SJCRH30 (cell line): ENCODE measurements at regions not wholly inside any gene's neighbourhood (a gene's known extent, or its start where the extent isn't known, plus 50 kb on each side); places are given as distances from the start of the nearest gene placed in this dataset.
A peak's percentile ranks its signal among the peaks of the same experiment; 100 is the strongest.
"Not testable (repeated sequence)": the region's sequence is repeated elsewhere in the genome, so short reads cannot be mapped to it uniquely, and the experiment has no call there.

Experiments used
- DNase-seq, 2 experiments: peaks; one replicate each; pipeline ENCODE4 v3.0.0-alpha.2; 2015 to 2020
- H3K27ac ChIP-seq: fragments of 250-450 bp; sonication (Bioruptor Pico); 2 replicates; pipeline ENCODE4 v1.5.1; 2020; ENCODE audit warnings: mild to moderate bottlenecking, moderate library complexity
- H3K27me3 ChIP-seq: fragments of 250-450 bp; sonication (Bioruptor Pico); 2 replicates; pipeline ENCODE4 v1.5.1; 2020; ENCODE audit warnings: mild to moderate bottlenecking, moderate library complexity
- H3K36me3 ChIP-seq: fragments of 250-450 bp; sonication (Bioruptor Pico); 2 replicates; pipeline ENCODE4 v1.5.1; 2020; ENCODE audit warnings: mild to moderate bottlenecking, moderate library complexity
- H3K4me1 ChIP-seq: fragments of 250-450 bp; sonication (Bioruptor Pico); 2 replicates; pipeline ENCODE4 v1.5.1; 2020; ENCODE audit warnings: mild to moderate bottlenecking, moderate library complexity
- H3K4me3 ChIP-seq: fragments of 250-450 bp; sonication (Bioruptor Pico); 2 replicates; pipeline ENCODE4 v1.5.1; 2020; ENCODE audit warnings: mild to moderate bottlenecking, moderate library complexity
- H3K9me3 ChIP-seq: fragments of 250-450 bp; sonication (Bioruptor Pico); replicated peaks from 2 replicates; pipeline ENCODE4 v1.5.1; 2020; ENCODE audit warnings: mild to moderate bottlenecking, moderate library complexity

DNA sequence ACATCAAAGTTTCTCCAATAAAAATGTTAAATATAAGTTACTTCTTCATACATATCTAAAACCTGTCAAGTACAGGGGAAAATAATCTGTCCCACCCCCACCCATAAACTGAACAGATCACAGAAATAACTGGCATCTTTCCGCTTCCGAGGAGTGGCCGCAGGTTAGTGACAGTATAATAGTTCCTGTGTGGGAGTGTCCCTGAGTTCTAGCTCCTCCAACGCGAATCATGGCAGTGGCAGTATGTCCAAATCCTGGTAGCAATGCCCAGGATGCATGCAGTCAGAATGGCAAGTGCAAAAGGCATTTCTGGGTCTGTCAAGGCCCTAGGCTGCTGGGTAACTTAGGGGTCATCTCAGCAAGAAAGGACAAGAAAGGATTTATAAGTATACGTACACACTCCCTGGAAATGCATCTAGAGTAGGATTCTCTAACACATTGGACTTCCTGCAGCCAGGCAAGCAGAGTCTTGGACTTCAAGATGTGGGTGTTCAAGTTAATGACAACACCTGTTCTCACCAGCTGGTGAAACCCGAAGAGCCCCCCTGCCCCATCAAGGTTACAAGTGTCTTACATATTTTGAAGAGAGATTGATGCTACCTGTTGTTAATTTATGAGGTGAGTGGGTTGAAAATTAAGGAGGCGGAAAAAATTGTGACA, 94.4 kb upstream of the COL1A2 start:
- H3K27ac ChIP-seq, result peak overlapping the region; percentile 49
- DNase-seq, result peak in 1 of 2 experiments; percentile 52
- no peaks in the 10 kb centered on the region for H3K9me3 ChIP-seq
- no peaks in the 10 kb centered on the region for H3K36me3 ChIP-seq
- peaks cover 32% of the 10 kb centered on the region for H3K4me1 ChIP-seq
- no peak overlapping the region for H3K4me3 ChIP-seq
- no peaks in the 10 kb centered on the region for H3K27me3 ChIP-seq

DNA sequence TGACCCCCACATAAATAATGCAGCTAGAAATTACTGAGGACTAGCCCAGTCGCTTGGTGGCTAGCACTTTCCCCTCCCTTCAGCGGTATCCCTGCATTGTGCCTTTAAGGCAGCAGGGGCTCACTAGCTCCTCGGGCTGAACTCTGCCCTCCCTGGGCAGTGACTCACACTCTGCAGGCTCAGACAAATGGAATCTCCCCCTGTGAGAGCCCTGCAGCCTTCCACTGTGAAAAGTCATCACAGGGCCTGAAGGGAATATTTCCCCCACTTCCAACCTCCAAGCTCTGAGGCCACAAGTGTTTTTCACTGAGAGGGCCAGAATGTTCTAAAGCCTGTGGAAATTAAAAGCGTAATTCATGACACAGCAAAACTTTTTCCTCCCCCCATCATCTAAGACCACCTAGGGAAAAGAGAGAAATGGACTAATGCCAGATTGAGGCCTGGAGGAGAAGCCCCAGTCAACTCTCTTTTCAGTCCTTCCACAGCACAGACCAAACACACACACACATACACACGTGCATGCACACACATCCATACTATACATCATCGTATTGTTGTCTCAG, 93.6 kb upstream of the COL1A2 start:
- H3K9me3 ChIP-seq, result no peaks in the 10 kb centered on the region
- peaks cover 32% of the 10 kb centered on the region for H3K4me1 ChIP-seq
- DNase-seq, result peak; percentile 88 to 92
- H3K27ac ChIP-seq, result peak overlapping the region; percentile 49
- H3K4me3 ChIP-seq, result no peak overlapping the region
- no peaks in the 10 kb centered on the region for H3K36me3 ChIP-seq
- no peaks in the 10 kb centered on the region for H3K27me3 ChIP-seq

DNA sequence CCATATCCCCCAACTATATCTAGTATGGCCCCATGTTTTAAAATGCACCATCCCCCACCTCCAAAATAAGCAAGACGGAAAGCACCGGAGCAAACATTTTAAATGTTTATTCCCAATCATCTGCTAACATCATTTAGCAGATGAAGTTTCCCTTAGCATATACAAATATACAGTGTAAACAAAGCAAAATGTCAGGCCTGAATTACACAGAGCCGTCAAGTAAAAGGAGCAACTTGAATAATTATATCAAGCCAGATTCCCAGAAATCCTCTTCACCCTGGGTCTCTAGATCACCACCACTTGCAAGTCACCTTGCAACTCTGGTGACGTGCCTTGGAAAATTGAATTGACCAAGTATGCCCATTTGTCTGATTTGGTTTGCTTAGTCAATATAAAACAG, 91.6 kb upstream of the COL1A2 start:
- no peaks in the 10 kb centered on the region for H3K27me3 ChIP-seq
- H3K4me3 ChIP-seq, result no peak overlapping the region
- peaks cover 32% of the 10 kb centered on the region for H3K4me1 ChIP-seq
- H3K27ac ChIP-seq, result no peak overlapping the region
- DNase-seq, result no peak
- H3K36me3 ChIP-seq, result no peaks in the 10 kb centered on the region
- no peaks in the 10 kb centered on the region for H3K9me3 ChIP-seq

DNA sequence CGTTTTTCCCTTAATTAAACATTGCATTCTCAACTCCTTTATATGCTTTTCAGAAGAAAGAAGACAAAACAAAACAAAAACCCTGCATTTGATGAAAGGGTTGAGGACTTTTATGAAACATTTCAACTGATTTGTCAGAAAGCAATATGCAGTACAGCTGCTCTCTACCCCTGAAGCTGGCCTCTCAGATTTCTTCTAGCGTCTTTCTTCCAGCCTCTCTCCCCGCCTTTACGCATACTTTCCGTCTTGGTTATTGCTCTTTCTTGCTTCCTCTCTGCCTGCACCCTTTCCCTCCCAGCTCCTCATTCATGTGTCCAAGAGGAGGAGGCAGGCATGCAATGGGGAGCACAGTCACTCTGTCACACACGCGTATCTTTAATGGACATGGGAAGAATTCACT, 91.0 kb upstream of the COL1A2 start:
- H3K36me3 ChIP-seq, result no peaks in the 10 kb centered on the region
- peak in 1 of 2 experiments; percentile 56 for DNase-seq
- H3K4me1 ChIP-seq, result peaks cover 32% of the 10 kb centered on the region
- no peak overlapping the region for H3K4me3 ChIP-seq
- H3K9me3 ChIP-seq, result no peaks in the 10 kb centered on the region
- H3K27ac ChIP-seq, result no peak overlapping the region
- no peaks in the 10 kb centered on the region for H3K27me3 ChIP-seq

DNA sequence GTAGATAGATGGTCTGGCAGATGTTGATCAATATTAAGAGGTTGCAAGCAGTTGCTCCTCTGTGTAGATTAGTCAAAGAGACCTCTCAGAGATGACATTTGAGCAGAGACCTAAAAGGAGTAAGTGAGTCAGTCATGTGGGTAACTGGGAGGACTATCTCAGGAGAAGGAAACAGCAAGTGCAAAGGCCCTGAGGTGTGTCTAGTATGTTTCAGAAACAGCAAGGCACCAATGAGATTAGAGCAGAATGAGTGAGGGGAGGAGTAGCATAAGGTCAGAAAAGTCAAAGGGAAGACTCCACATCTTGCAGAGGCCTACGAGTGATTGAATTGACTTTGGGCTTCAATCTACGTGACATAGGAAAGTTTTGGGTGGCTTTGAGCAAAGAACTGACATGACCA, 89.8 kb upstream of the COL1A2 start:
- Histone ChIP-seq H3K36me3 (no peaks in the 10 kb centered on the region), H3K27ac (no peak overlapping the region)
- no peak for DNase-seq

DNA sequence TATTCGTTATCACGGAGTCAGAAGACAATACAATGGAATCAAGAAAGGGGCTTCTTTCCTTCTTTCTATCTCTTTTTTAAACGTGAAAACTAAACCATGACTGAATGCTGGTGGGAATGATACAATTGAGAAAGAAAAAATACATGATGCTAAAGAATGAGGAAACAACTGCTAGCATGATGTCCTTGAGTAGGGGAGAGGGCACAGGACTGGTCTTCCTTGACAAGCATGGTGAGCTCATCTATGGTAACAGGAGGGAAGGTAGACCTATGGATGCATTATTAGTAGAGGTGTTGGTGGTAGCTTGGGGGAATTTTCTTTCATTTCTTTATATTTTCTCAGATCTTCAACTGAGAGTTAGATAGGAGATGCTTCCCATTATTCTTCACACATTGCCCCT, 88.9 kb upstream of the COL1A2 start:
- H3K36me3 ChIP-seq, result no peaks in the 10 kb centered on the region
- no peak for DNase-seq
- H3K27me3 ChIP-seq, result no peaks in the 10 kb centered on the region
- H3K27ac ChIP-seq, result no peak overlapping the region
- H3K4me3 ChIP-seq, result no peak overlapping the region
- H3K9me3 ChIP-seq, result no peaks in the 10 kb centered on the region
- H3K4me1 ChIP-seq, result peaks cover 23% of the 10 kb centered on the region

More for the DNA sequence above, 89.8 kb upstream of the COL1A2 start:
- no peak overlapping the region for H3K4me3 ChIP-seq
- peaks cover 32% of the 10 kb centered on the region for H3K4me1 ChIP-seq
- H3K9me3 ChIP-seq, result no peaks in the 10 kb centered on the region
- no peaks in the 10 kb centered on the region for H3K27me3 ChIP-seq

DNA sequence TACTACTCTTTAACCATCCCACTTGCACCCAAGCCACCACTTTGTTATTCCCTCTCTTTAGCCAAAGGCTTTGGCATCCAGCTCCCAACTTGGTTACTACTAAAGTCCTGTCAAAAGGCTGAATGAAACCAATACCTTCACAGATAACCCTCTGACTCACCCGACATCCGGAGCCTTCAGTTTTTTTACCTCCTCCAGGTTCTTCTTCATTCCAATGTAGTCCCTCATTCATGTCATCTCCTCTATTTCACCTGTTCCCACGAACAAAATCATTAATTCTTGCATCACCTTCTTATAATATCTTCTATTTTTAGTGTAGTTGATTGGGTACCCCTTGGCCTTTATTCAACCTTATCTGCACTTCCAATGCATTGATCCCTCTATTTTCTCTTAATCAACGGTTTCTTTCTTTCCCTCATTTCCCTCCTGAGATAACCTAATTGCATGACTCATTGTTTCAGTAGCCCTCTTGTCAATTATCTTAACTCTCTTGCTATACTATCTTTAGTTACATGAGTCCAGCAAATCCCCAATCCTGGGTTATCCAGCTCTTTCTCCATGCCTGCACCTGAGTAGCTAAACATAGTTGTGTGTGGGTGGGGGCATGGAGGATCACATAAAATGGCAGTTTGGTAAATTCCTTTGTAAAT, 87.2 kb upstream of the COL1A2 start:
- Histone ChIP-seq H3K9me3 (no peaks in the 10 kb centered on the region; the same call in 1 of the 2 replicates), H3K4me3 (no peak overlapping the region), H3K4me1 (peaks cover 9% of the 10 kb centered on the region), H3K27ac (no peak overlapping the region), H3K27me3 (no peaks in the 10 kb centered on the region), H3K36me3 (no peaks in the 10 kb centered on the region)
- DNase-seq, result no peak

DNA sequence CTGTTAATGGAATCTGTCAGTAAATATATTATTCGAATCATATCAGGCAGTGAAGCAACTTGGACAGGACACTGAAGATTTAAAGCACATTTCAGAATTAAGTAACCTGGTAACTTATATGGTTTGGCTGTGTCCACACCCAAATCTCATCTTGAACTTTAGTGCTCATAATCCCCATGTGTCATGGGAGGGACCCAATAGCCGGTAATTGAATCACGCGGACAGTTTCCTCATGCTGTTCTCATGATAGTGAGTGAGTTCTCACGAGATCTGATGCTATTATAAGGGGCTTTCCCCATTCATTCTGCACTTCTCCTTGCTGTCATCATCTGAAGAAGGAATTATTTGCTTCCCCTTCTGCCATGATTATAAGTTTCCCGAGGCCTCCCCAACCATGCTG, 83.2 kb upstream of the COL1A2 start:
- Histone ChIP-seq H3K27me3 (no peaks in the 10 kb centered on the region), H3K9me3 (no peaks in the 10 kb centered on the region; the same call in 1 of the 2 replicates), H3K4me1 (peaks cover 17% of the 10 kb centered on the region), H3K27ac (no peak overlapping the region), H3K36me3 (no peaks in the 10 kb centered on the region), H3K4me3 (no peak overlapping the region)
- DNase-seq, result no peak

DNA sequence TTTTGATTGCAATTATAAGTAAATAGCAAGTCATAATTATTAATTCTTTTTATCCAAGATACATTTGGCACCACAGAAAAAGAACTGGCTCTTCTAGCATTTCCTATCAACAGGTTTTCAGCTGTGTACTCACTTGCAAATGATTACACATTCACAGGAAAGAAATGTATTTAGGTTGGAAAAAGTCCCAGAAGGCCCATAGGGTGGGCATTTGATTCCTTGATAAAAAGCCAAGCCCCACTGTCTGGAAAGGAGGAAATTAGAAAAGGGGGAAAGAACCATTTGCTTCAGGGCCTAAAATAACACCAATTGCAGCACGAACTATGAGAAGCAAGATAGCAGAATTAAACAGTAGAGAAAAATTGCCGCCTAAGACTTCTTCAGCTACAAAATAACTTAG, 80.8 kb upstream of the COL1A2 start:
- Histone ChIP-seq H3K27me3 (no peaks in the 10 kb centered on the region), H3K9me3 (no peaks in the 10 kb centered on the region; the same call in 1 of the 2 replicates), H3K36me3 (no peaks in the 10 kb centered on the region), H3K4me1 (peaks cover 17% of the 10 kb centered on the region), H3K4me3 (no peak overlapping the region), H3K27ac (no peak overlapping the region)
- DNase-seq, result no peak

DNA sequence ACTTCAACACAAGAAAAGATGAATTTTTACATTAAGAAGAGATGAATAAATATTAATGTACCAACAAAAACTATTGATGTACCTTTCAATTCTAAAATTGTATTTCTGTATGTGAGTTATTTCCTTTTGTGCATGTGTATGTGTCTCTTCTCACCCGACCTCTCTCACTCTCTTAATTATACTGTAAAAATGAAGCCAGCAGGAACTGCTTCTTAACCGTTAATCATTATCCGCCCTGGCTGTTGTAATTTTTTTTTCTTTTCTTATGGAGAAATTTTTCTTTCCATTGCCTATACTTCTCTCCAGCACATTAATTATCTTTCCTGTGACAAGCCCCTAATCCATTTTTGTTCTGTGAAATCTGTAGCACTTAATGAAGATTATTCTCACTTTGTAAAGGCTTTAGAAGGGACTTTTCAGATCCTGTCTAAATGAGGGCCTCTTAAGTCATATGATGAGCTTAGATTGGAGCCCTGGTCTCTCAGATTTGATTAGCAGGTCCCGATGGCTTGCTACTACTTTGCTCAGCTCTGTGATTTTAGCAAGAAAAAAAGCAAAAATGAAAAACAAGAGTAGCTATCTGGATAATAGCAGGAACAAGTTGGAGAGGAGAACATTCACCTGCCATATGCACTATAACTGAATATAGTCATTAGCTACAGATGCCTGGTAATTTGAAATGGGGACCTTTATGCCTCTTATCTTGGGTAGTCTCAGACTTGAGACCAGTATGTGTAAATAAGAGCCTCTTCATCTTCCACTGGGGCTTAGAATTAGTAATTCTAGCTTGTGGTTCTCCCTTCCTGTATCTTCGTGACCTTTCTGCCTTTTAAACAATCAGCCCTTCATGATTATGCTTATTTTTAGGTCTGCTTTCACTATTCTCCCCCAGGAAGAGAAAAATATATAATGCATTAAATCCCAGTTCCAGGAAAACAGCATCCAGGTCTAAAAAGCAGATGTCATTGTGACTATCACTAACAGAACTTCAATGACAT, 80.0 kb upstream of the COL1A2 start:
- Histone ChIP-seq H3K4me3 (no peak overlapping the region), H3K36me3 (no peaks in the 10 kb centered on the region), H3K9me3 (no peaks in the 10 kb centered on the region; the same call in 1 of the 2 replicates), H3K27me3 (no peaks in the 10 kb centered on the region), H3K4me1 (peaks cover 17% of the 10 kb centered on the region), H3K27ac (no peak overlapping the region)
- DNase-seq, result no peak

DNA sequence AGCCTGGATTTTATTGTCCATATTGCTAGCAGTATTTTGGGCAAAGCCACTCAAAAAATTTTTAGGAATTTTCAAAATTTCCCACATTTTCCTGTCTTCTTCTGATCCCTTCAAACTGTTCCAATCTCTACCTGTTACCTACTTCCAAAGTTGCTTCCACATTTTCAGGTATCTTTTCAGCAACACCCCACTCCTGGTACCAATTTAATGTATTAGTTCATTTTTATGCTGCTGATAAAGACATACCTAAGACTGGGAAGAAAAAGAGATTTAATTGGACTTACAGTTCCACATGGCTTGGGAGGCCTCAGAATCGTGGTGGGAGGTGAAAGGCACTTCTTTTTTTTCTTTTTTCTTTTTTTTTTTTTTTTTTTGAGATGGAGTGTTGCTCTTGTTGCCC, 73.6 kb upstream of the COL1A2 start:
- not testable (repeated sequence) for H3K27me3 ChIP-seq, H3K36me3 ChIP-seq, H3K4me1 ChIP-seq, H3K4me3 ChIP-seq, H3K27ac ChIP-seq, DNase-seq, H3K9me3 ChIP-seq

DNA sequence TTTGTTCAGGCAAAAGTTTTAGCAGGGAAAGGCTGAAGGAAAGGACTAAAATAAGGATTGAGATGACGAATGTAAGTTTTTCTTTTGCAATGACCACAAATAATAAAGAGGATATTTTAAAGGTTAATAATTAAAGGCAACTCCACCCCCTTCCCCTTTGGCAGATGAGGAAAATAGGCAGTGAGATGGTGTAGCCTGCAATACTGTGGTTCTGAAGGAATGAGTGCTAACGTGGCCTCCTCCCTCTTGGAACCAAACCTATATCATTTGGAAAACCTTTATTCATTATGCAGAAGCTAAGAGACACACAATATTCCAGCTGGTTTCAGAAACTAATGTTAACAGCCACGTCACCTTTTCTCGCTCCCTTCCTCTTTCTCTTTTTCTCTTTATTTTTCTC, 70.9 kb upstream of the COL1A2 start:
- Histone ChIP-seq H3K36me3 (no peaks in the 10 kb centered on the region), H3K27ac (no peak overlapping the region), H3K9me3 (no peaks in the 10 kb centered on the region), H3K4me1 (peaks cover 5% of the 10 kb centered on the region; the same call in 1 of the 2 replicates), H3K4me3 (no peak overlapping the region), H3K27me3 (no peaks in the 10 kb centered on the region)
- no peak for DNase-seq

DNA sequence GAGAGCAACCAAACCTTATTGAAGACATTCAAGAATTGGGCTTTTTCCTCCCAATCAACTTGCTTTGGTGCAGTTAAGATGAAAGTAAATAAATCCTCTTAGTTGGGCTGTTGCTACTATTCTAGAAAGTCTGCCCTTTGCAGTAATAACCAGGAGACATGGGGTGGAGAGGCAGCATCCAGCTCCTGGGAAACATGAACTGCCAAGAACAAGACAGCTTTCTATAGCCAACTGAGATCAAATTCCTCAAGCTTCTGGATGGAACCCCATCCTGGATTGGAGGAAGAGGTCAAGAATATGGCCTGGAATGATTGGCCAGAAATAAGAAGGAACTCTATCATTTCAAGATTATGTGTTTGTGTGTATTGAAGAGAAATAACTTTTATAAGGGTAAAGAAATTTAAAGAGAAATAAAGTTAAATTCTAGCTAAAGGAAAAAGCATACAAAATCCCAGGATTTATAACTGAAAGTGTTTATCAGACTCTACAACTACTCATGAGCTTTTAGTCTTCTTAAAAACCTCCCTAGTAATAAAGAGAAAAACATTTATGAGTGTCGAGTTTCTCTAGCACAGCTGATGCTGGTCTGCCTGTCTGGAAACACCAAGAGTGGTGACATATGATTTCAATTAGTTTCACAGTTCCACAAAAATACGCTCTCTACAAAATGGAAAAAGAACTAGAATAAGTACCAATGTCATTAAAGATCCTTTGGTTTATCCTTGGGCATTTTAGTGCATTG, 70.1 kb upstream of the COL1A2 start:
- Histone ChIP-seq H3K9me3 (no peaks in the 10 kb centered on the region), H3K27me3 (no peaks in the 10 kb centered on the region), H3K4me1 (peaks cover 5% of the 10 kb centered on the region; the same call in 1 of the 2 replicates), H3K27ac (no peak overlapping the region), H3K36me3 (no peaks in the 10 kb centered on the region), H3K4me3 (no peak overlapping the region)
- DNase-seq, result peak in 1 of 2 experiments; percentile 32

DNA sequence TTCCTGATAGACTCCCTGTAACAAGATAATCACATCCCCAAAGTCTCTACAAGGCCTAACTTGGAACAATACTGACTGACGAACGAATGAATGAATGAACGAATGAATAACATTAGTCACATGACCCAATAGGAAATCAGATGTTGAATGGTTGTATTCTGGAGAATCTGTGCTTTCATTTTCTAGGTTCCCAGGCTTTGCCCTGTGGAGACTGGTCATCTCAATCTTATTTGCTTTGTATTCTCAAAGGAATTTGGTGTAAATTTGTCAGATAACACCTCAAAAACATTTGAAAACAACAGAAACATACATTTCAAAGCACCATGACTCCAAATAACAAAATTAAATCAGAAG, 69.6 kb upstream of the COL1A2 start:
- Histone ChIP-seq H3K27me3 (no peaks in the 10 kb centered on the region), H3K4me1 (peaks cover 5% of the 10 kb centered on the region; the same call in 1 of the 2 replicates), H3K9me3 (no peaks in the 10 kb centered on the region), H3K36me3 (no peaks in the 10 kb centered on the region), H3K27ac (no peak overlapping the region), H3K4me3 (no peak overlapping the region)
- DNase-seq, result no peak
